GM12891 (cell line): ENCODE measurements at regions not wholly inside any gene's neighbourhood (a gene's known extent, or its start where the extent isn't known, plus 50 kb on each side); places are given as distances from the start of the nearest gene placed in this dataset.

ENCODE experiments used
- POLR2A ChIP-seq: IDR thresholded peaks from 2 replicates; pipeline ENCODE4 v1.6.1; 2011; ENCODE audit warnings: low read depth, low read length, control low read depth
- POLR2AphosphoS5 ChIP-seq: IDR thresholded peaks from 2 replicates; pipeline ENCODE4 v1.6.1; 2011; ENCODE audit warnings: low read depth, low read length, control low read depth
- SPI1 ChIP-seq: IDR thresholded peaks from 2 replicates; pipeline ENCODE4 v1.6.1; 2011; ENCODE audit warnings: low read depth, low read length, control low read depth

DNA sequence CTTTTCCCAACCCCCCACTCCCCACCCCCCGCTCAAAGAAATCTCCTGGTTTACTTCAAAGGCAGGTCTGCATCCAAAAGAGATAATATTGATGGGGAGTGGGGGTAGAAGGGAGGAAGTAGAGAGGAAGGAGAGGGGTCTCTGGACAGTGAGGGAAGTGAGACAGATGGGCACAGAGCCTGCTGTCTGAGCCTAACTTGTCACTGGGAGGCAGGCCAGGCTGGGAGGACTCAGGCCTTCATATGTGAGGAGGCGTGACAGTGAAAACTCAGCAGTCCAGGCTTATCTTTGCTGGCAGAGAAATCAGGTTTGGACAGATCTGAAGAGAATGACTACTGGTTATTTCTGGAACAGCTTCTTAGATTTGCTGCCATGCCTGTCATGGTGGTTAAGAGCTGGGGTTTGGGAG, 192.3 kb downstream of the NUAK1 start:
- TF ChIP-seq POLR2A (no peak), POLR2AphosphoS5 (no peak), SPI1 (no peak)
